ENCODE measurements at regions not wholly inside any gene's neighbourhood (a gene's known extent, or its start where the extent isn't known, plus 50 kb on each side); places are given as distances from the start of the nearest gene placed in this dataset.

GRCh38 chr5:38707352-38708210 lies 138.2 kb upstream of the OSMR start:
- H3K27me3 ChIP-seq (replicated peaks in 1 of 4; ENCODE audit: control insufficient read depth in 3 of 4, extremely low read depth in 1 of 4, insufficient read depth in 3 of 4, low read length in 3 of 4): no peaks in the 10 kb centered on the region
- H3K56ac ChIP-seq (replicated peaks; ENCODE audit: insufficient read length, low read depth, low read length): no peak overlapping the region
- no peaks in the 10 kb centered on the region for H3K23me2 ChIP-seq (ENCODE audit: low read depth, low read length)
- no peak for FAIRE-seq
- no peak overlapping the region for H2BK120ac ChIP-seq (replicated peaks; ENCODE audit: low read depth, low read length)
- no peak overlapping the region for H2BK5ac ChIP-seq (ENCODE audit: low read depth, low read length)
- H3K9ac ChIP-seq (replicated peaks in 1 of 4; ENCODE audit: extremely low read depth in 1 of 4, low read depth in 3 of 4, low read length in 3 of 4): no peak overlapping the region
- ChIA-PET CTCF (ENCODE audit: partially characterized antibody) (interaction anchor here (1.3 kb wide), 1 partner anchor 266 kb away, joined by 3 read pairs; no protein-coding TSS in a partner anchor), POLR2A (ENCODE audit: partially characterized antibody) (no interaction called here)
- H4K5ac ChIP-seq (ENCODE audit: insufficient read length, low read depth, low read length): no peak overlapping the region
- H2AK5ac ChIP-seq (ENCODE audit: low read depth, low read length): no peak overlapping the region
- H2BK20ac ChIP-seq (ENCODE audit: low read length): no peak overlapping the region
- H2BK15ac ChIP-seq (ENCODE audit: low read length): no peak overlapping the region
- no peak overlapping the region for H4K8ac ChIP-seq (ENCODE audit: extremely low read depth, insufficient read depth, low read length)
- no peak for DNase-seq (ENCODE audit: low read depth in 1 of 2, low spot score in 2 of 2)
- H2AFZ ChIP-seq (ENCODE audit: low read length): 0 out of 2 replicates have a peak overlapping the region, but pooled peaks have one; percentile 13
- no peak overlapping the region for H3K4ac ChIP-seq (replicated peaks; ENCODE audit: insufficient read length, low read depth, low read length)
- no peaks in the 10 kb centered on the region for H3K4me1 ChIP-seq (replicated peaks in 1 of 4; ENCODE audit: control insufficient read depth in 3 of 4, insufficient read depth in 4 of 4, low read length in 3 of 4)
- H3K4me3 ChIP-seq (ENCODE audit: extremely low read depth in 1 of 4, insufficient read depth in 2 of 4, low read depth in 3 of 4, low read length in 4 of 4): no peak overlapping the region
- no peak overlapping the region for H3K4me2 ChIP-seq (ENCODE audit: insufficient read depth in 1 of 2, low read depth in 2 of 2, low read length in 2 of 2)
- H3K79me2 ChIP-seq (ENCODE audit: control insufficient read depth in 1 of 2, insufficient read depth in 2 of 2, low read length in 2 of 2): no peaks in the 10 kb centered on the region
- H3K79me1 ChIP-seq (ENCODE audit: low read depth, low read length): no peaks in the 10 kb centered on the region
- H3K27ac ChIP-seq (ENCODE audit: low read depth, low read length): no peak overlapping the region
- H4K20me1 ChIP-seq (replicated peaks in 1 of 2; ENCODE audit: control insufficient read depth in 1 of 2, insufficient read depth in 2 of 2, low read length in 2 of 2): no peaks in the 10 kb centered on the region
- no peak overlapping the region for H3K23ac ChIP-seq (ENCODE audit: insufficient read length)
- no peaks in the 10 kb centered on the region for H3K36me3 ChIP-seq (ENCODE audit: control insufficient read depth in 2 of 4, insufficient read depth in 4 of 4, low read length in 3 of 4)
- no peak overlapping the region for H3K14ac ChIP-seq (ENCODE audit: insufficient read length)
- no peak overlapping the region for H4K91ac ChIP-seq (replicated peaks; ENCODE audit: insufficient read length, low read length)
- no peaks in the 10 kb centered on the region for H3K9me3 ChIP-seq (ENCODE audit: insufficient read depth in 2 of 2, low read depth in 1 of 2, low read length in 1 of 2)
- H2BK12ac ChIP-seq (ENCODE audit: low read depth, low read length): no peak overlapping the region
- H3K18ac ChIP-seq (ENCODE audit: extremely low read depth, low read length): no peak overlapping the region
- WGBS, 2 experiments (ENCODE audit: extremely low coverage in 1 of 2, insufficient coverage in 1 of 2, insufficient read length in 1 of 2, insufficient replicate concordance in 2 of 2, low coverage in 1 of 2, low lambda C conversion rate in 2 of 2, missing lambda C conversion rate in 1 of 2): 92% methylated on average over 10 of the region's 10 CpGs; no CpG with 5 or more reads in 1 of the 2 experiments
- no peak for TF ChIP-seq CBX5 (IDR thresholded peaks at IDR 0.05; ENCODE audit: low read depth, low read length)
- no peak for TF ChIP-seq SIX5 (IDR thresholded peaks at IDR 0.05; ENCODE audit: low read depth, low read length)
- no peak for TF ChIP-seq EGR1 (IDR thresholded peaks at IDR 0.05; ENCODE audit: borderline replicate concordance, low read depth, low read length)
- no peak for TF ChIP-seq RFX5 (IDR thresholded peaks at IDR 0.05; ENCODE audit: borderline replicate concordance, low read depth, low read length)
- TF ChIP-seq GABPA (IDR thresholded peaks at IDR 0.05; ENCODE audit: borderline replicate concordance, insufficient read depth, low read length): no peak
- no peak for TF ChIP-seq ASH2L (IDR thresholded peaks at IDR 0.05; ENCODE audit: low read length)
- no peak for TF ChIP-seq HDAC6 (IDR thresholded peaks at IDR 0.05; ENCODE audit: low read depth, low read length)
- no peak for TF ChIP-seq SAP30 (IDR thresholded peaks at IDR 0.05; ENCODE audit: insufficient read depth, insufficient replicate concordance, low read length)
- TF ChIP-seq SP4 (IDR thresholded peaks at IDR 0.05; ENCODE audit: low read length): no peak
- no peak for TF ChIP-seq CHD2 (IDR thresholded peaks at IDR 0.05; ENCODE audit: low read length)
- no peak for TF ChIP-seq JUND (IDR thresholded peaks at IDR 0.05; ENCODE audit: low read length)
- TF ChIP-seq TCF12 (IDR thresholded peaks at IDR 0.05; ENCODE audit: low read depth, low read length): no peak
- TF ChIP-seq RBBP5 (IDR thresholded peaks at IDR 0.05; ENCODE audit: borderline replicate concordance, low read depth, low read length): no peak
- no peak for TF ChIP-seq RNF2 (IDR thresholded peaks at IDR 0.05; ENCODE audit: borderline replicate concordance, low read depth, low read length, missing control alignments, poor library complexity, severe bottlenecking)

All from H1 (cell line).